ENCODE measurements at regions not wholly inside any gene's neighbourhood (a gene's known extent, or its start where the extent isn't known, plus 50 kb on each side); places are given as distances from the start of the nearest gene placed in this dataset.

GRCh38 chr22:17281026-17281425 is 61.8 kb upstream of the ADA2 start:
- no TSS peak for BruUV-seq (replicated peaks)
- TF ChIP-seq CTCF (IDR thresholded peaks at IDR 0.05; ENCODE audit: unreplicated experiment), result no peak
- CTCF ChIA-PET, result interaction anchor here (0.7 kb wide), 1 partner anchor 109 kb away, joined by 4 read pairs; no protein-coding TSS in a partner anchor
- POLR2A ChIA-PET, result interaction anchor here (0.6 to 1.0 kb wide), 2 partner anchors 18 to 38 kb away, joined by 3 read pairs; no protein-coding TSS in a partner anchor
- Mint-ChIP-seq H3K36me3 (ENCODE audit: insufficient read depth, unreplicated experiment) (no peaks in the 10 kb centered on the region), H3K9me3 (ENCODE audit: unreplicated experiment) (no peaks in the 10 kb centered on the region), H3K27ac (ENCODE audit: low read depth, unreplicated experiment) (no peak overlapping the region), H3K4me1 (ENCODE audit: insufficient read depth, unreplicated experiment) (no peaks in the 10 kb centered on the region), H3K4me3 (ENCODE audit: unreplicated experiment) (no peak overlapping the region), H3K27me3 (ENCODE audit: insufficient read depth, unreplicated experiment) (no peaks in the 10 kb centered on the region)
- intact Hi-C loops (cut with micrococcal nuclease), result no loop called here
- no peak for DNase-seq (ENCODE audit: unreplicated experiment)

- POLR2A ChIA-PET, result no interaction called here
- BruUV-seq (replicated peaks), result no TSS peak
- no peaks in the 10 kb centered on the region for H3K27me3 Mint-ChIP-seq (ENCODE audit: insufficient read depth, unreplicated experiment)
- no peak overlapping the region for H3K27ac Mint-ChIP-seq (ENCODE audit: low read depth, unreplicated experiment)
- H3K4me1 Mint-ChIP-seq (ENCODE audit: insufficient read depth, unreplicated experiment), result no peaks in the 10 kb centered on the region
- no peaks in the 10 kb centered on the region for H3K36me3 Mint-ChIP-seq (ENCODE audit: insufficient read depth, unreplicated experiment)
- TF ChIP-seq CTCF (IDR thresholded peaks at IDR 0.05; ENCODE audit: unreplicated experiment), result no peak
- intact Hi-C loops (cut with micrococcal nuclease), result no loop called here
- H3K4me3 Mint-ChIP-seq (ENCODE audit: unreplicated experiment), result no peak overlapping the region
- no peak for DNase-seq (ENCODE audit: unreplicated experiment)
- no peaks in the 10 kb centered on the region for H3K9me3 Mint-ChIP-seq (ENCODE audit: unreplicated experiment)
- CTCF ChIA-PET, result interaction anchor here (1.0 kb wide), 1 partner anchor 301 kb away, joined by 3 read pairs; no protein-coding TSS in a partner anchor
Measured at GRCh38 chr22:17272511-17272991, 53.3 kb upstream of the ADA2 start.

GRCh38 chr22:17271711-17272451 is 52.6 kb upstream of the ADA2 start:
- no peaks in the 10 kb centered on the region for H3K36me3 Mint-ChIP-seq (ENCODE audit: insufficient read depth, unreplicated experiment)
- no peaks in the 10 kb centered on the region for H3K27me3 Mint-ChIP-seq (ENCODE audit: insufficient read depth, unreplicated experiment)
- ChIA-PET CTCF (interaction anchor here (0.6 kb wide), 1 partner anchor 225 kb away, joined by 3 read pairs; no protein-coding TSS in a partner anchor), POLR2A (no interaction called here)
- H3K27ac Mint-ChIP-seq (ENCODE audit: low read depth, unreplicated experiment), result no peak overlapping the region
- no peak for DNase-seq (ENCODE audit: unreplicated experiment)
- H3K9me3 Mint-ChIP-seq (ENCODE audit: unreplicated experiment), result no peaks in the 10 kb centered on the region
- no peaks in the 10 kb centered on the region for H3K4me1 Mint-ChIP-seq (ENCODE audit: insufficient read depth, unreplicated experiment)
- no peak for TF ChIP-seq CTCF (IDR thresholded peaks at IDR 0.05; ENCODE audit: unreplicated experiment)
- intact Hi-C loops (cut with micrococcal nuclease), result no loop called here
- no peak overlapping the region for H3K4me3 Mint-ChIP-seq (ENCODE audit: unreplicated experiment)
- no TSS peak for BruUV-seq (replicated peaks)

- POLR2A ChIA-PET, result no interaction called here
- BruUV-seq (replicated peaks), result no TSS peak
- H3K4me1 Mint-ChIP-seq (ENCODE audit: insufficient read depth, unreplicated experiment), result no peaks in the 10 kb centered on the region
- no peak for DNase-seq (ENCODE audit: unreplicated experiment)
- no peaks in the 10 kb centered on the region for H3K9me3 Mint-ChIP-seq (ENCODE audit: unreplicated experiment)
- no peaks in the 10 kb centered on the region for H3K36me3 Mint-ChIP-seq (ENCODE audit: insufficient read depth, unreplicated experiment)
- no peak overlapping the region for H3K4me3 Mint-ChIP-seq (ENCODE audit: unreplicated experiment)
- no peaks in the 10 kb centered on the region for H3K27me3 Mint-ChIP-seq (ENCODE audit: insufficient read depth, unreplicated experiment)
- no peak overlapping the region for H3K27ac Mint-ChIP-seq (ENCODE audit: low read depth, unreplicated experiment)
- CTCF ChIA-PET, result interaction anchor here (0.7 to 1.7 kb wide), 2 partner anchors 14 to 98 kb away, joined by 3 to 4 read pairs; no protein-coding TSS in a partner anchor
- TF ChIP-seq CTCF (IDR thresholded peaks at IDR 0.05; ENCODE audit: unreplicated experiment), result no peak
- intact Hi-C loops (cut with micrococcal nuclease), result no loop called here
Measured at GRCh38 chr22:17269607-17270261, 50.5 kb upstream of the ADA2 start.

Data from MCF 10A (cell line).